HG02678 (cell line): ENCODE measurements at regions not wholly inside any gene's neighbourhood (a gene's known extent, or its start where the extent isn't known, plus 50 kb on each side); places are given as distances from the start of the nearest gene placed in this dataset.
"Not testable (repeated sequence)": the region's sequence is repeated elsewhere in the genome, so short reads cannot be mapped to it uniquely, and the experiment has no call there.

Source experiments
- ATAC-seq: cut with Tn5 transposase; IDR thresholded peaks from one replicate; pipeline ENCODE4 v1.9.1; 2021; ENCODE audit warnings: mild to moderate bottlenecking, moderate library complexity; ENCODE audit not compliant: unreplicated experiment

GRCh38 chr6:121634586-121634985 lies 199.1 kb downstream of the GJA1 start:
- not testable (repeated sequence) for ATAC-seq

GRCh38 chr6:121635355-121635754 lies 199.9 kb downstream of the GJA1 start:
- no peak for ATAC-seq

GRCh38 chr6:121636217-121636616 lies 200.8 kb downstream of the GJA1 start:
- ATAC-seq: not testable (repeated sequence)

GRCh38 chr6:121639021-121639420 lies 203.6 kb downstream of the GJA1 start:
- ATAC-seq: no peak

- ATAC-seq: no peak
Measured at GRCh38 chr6:121641158-121641557, 205.7 kb downstream of the GJA1 start.

GRCh38 chr6:121645100-121645745 lies 209.8 kb downstream of the GJA1 start:
- no peak for ATAC-seq

- no peak for ATAC-seq
Measured at GRCh38 chr6:121647905-121648304, 212.5 kb downstream of the GJA1 start.

GRCh38 chr6:121649951-121650350 lies 214.5 kb downstream of the GJA1 start:
- no peak for ATAC-seq

GRCh38 chr6:121651420-121651819 lies 216.0 kb downstream of the GJA1 start:
- ATAC-seq: no peak

GRCh38 chr6:121652223-121652622 lies 216.8 kb downstream of the GJA1 start:
- ATAC-seq: no peak

GRCh38 chr6:121652726-121653623 lies 217.5 kb downstream of the GJA1 start:
- ATAC-seq: no peak

GRCh38 chr6:121653624-121654008 lies 218.2 kb downstream of the GJA1 start:
- ATAC-seq: no peak

- ATAC-seq: no peak
Measured at GRCh38 chr6:121657972-121658371, 222.5 kb downstream of the GJA1 start.

- ATAC-seq: no peak
Measured at GRCh38 chr6:121660277-121660676, 224.8 kb downstream of the GJA1 start.

- no peak for ATAC-seq
Measured at GRCh38 chr6:121663292-121663810, 227.9 kb downstream of the GJA1 start.

- ATAC-seq: no peak
Measured at GRCh38 chr6:121664158-121664557, 228.7 kb downstream of the GJA1 start.

GRCh38 chr6:121666814-121667213 lies 231.4 kb downstream of the GJA1 start:
- ATAC-seq: no peak

GRCh38 chr6:121668259-121668658 lies 232.8 kb downstream of the GJA1 start:
- ATAC-seq: no peak

- ATAC-seq: no peak
Measured at GRCh38 chr6:121670511-121670910, 235.1 kb downstream of the GJA1 start.

- no peak for ATAC-seq
Measured at GRCh38 chr6:121677571-121677970, 242.1 kb downstream of the GJA1 start.

GRCh38 chr6:121678245-121678644 lies 242.8 kb downstream of the GJA1 start:
- no peak for ATAC-seq

- no peak for ATAC-seq
Measured at GRCh38 chr6:121680058-121680457, 244.6 kb downstream of the GJA1 start.
